Fibroblast of lung (primary cell): ENCODE measurements at regions not wholly inside any gene's neighbourhood (a gene's known extent, or its start where the extent isn't known, plus 50 kb on each side); places are given as distances from the start of the nearest gene placed in this dataset.

Experiments
- DNase-seq, 2 donors: peaks; one replicate each; pipeline versions ENCODE4 v3.0.0 to v3.0.0-alpha.2; 2010; ENCODE audit warnings: low read depth in 2 of 2
- H2AFZ ChIP-seq: 2 replicates; pipeline ENCODE4 v1.5.1; 2012; ENCODE audit warnings: low read length, control low read depth, inconsistent platforms
- H3K27ac ChIP-seq: 2 replicates; pipeline ENCODE4 v1.5.1; 2011; ENCODE audit warnings: low read length, control low read depth; ENCODE audit not compliant: insufficient read depth
- H3K27me3 ChIP-seq: 2 replicates; pipeline ENCODE4 v1.5.1; 2011; ENCODE audit warnings: mild to moderate bottlenecking, low read length; ENCODE audit not compliant: control insufficient read depth, insufficient read depth
- H3K36me3 ChIP-seq: 2 replicates; pipeline ENCODE4 v1.5.1; 2011; ENCODE audit warnings: low read length; ENCODE audit not compliant: control insufficient read depth, insufficient read depth
- H3K4me1 ChIP-seq: 2 replicates; pipeline ENCODE4 v1.5.1; 2011; ENCODE audit warnings: low read length; ENCODE audit not compliant: control insufficient read depth, insufficient read depth; ENCODE audit errors: extremely low read depth
- H3K4me2 ChIP-seq: 2 replicates; pipeline ENCODE4 v1.5.1; 2011; ENCODE audit warnings: low read length, control low read depth; ENCODE audit not compliant: insufficient read depth; ENCODE audit errors: extremely low read depth
- H3K4me3 ChIP-seq, 4 experiments: fragments of 200-600 bp in 1 of 4; sonication (generic) in 1 of 4; replicated peaks in 1 of 4; 2 replicates each; pipeline ENCODE4 v1.5.1; 2011 to 2016; ENCODE audit warnings: low read length in 4 of 4, low read depth in 3 of 4, mild to moderate bottlenecking in 3 of 4, control low read depth in 2 of 4, inconsistent platforms in 1 of 4, mixed read lengths in 1 of 4; ENCODE audit not compliant: insufficient read depth in 1 of 4; ENCODE audit errors: control extremely low read depth in 1 of 4
- H3K79me2 ChIP-seq: 2 replicates; pipeline ENCODE4 v1.5.1; 2012; ENCODE audit warnings: mild to moderate bottlenecking, low read length, inconsistent platforms; ENCODE audit not compliant: control insufficient read depth, insufficient read depth
- H3K9ac ChIP-seq: 2 replicates; pipeline ENCODE4 v1.5.1; 2011; ENCODE audit warnings: mild to moderate bottlenecking, low read length, control low read depth; ENCODE audit not compliant: insufficient read depth
- H3K9me3 ChIP-seq: 2 replicates; pipeline ENCODE4 v1.5.1; 2012; ENCODE audit warnings: low read depth, low read length; ENCODE audit not compliant: control insufficient read depth, insufficient read depth
- H4K20me1 ChIP-seq: 2 replicates; pipeline ENCODE4 v1.5.1; 2011; ENCODE audit warnings: low read length; ENCODE audit not compliant: control insufficient read depth, insufficient read depth; ENCODE audit errors: extremely low read depth
- CTCF ChIP-seq, 2 donors: IDR thresholded peaks in 1 of 2; conservative IDR thresholded peaks in 1 of 2; 1 replicate in 1 of 2; 2 replicates in 1 of 2; pipeline ENCODE4 v1.5.1; 2011 to 2012; ENCODE audit warnings: low read length in 2 of 2, control low read depth in 1 of 2, inconsistent platforms in 1 of 2, low read depth in 1 of 2, mild to moderate bottlenecking in 1 of 2
- EZH2 ChIP-seq: IDR thresholded peaks from 2 replicates; pipeline ENCODE4 v1.5.1; 2012; ENCODE audit warnings: low read length, control low read depth, mild to moderate bottlenecking; ENCODE audit errors: missing control alignments

DNA sequence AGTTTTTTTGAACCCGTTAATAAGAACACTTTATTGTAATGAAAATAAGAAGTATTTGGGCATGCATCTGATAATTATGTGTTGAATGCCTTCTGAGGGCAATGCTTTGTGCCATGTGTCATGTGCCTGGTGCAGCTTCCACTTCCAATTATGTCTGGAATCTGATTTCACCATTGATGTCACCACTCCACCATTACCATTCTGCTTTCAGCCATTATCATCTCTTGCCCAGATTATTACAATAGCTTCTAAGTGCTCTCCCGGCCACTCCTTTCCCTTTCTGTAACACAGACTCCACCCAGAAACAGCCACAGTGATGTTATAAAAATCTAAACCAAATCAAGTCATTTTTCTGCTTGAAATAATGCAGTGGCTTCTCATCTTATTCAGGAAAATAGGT, 171.7 kb downstream of the C9orf152 start:
- Histone ChIP-seq H3K27ac (no peak overlapping the region), H3K9ac (no peak overlapping the region), H3K27me3 (no peaks in the 10 kb centered on the region), H3K9me3 (no peaks in the 10 kb centered on the region), H3K79me2 (no peaks in the 10 kb centered on the region), H3K4me1 (peaks cover 18% of the 10 kb centered on the region), H4K20me1 (no peaks in the 10 kb centered on the region), H3K36me3 (no peaks in the 10 kb centered on the region), H3K4me3 (no peak overlapping the region), H2AFZ (no peak overlapping the region), H3K4me2 (no peak overlapping the region)
- TF ChIP-seq EZH2 (no peak), CTCF (conservative IDR thresholded peaks at IDR 0.05 in 1 of 2, IDR thresholded peaks at IDR 0.05 in 1 of 2; ENCODE audit: low read depth in 1 of 2, low read length in 2 of 2) (no peak)
- no peak for DNase-seq

DNA sequence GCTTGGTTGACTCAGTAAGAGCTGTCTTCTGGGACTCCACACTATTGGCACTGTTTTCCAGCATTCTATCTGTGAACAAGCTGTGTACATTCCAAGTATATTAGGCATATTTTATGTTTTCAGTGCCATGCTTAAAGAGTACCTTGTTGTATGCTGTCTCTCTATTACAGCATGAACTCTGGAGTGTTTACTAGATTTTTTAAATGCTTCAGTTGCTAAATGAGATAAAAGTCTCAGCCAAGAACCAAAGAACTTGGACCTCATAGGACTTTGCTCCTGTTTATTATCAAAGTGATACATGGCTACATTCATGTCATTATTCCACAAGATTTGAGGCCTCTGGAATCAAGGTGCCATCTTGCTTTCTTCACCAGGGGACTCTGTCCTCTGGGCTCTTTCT, 167.2 kb downstream of the C9orf152 start:
- no peak overlapping the region for H3K4me2 ChIP-seq
- DNase-seq: peak; percentile 61 to 85
- H3K27me3 ChIP-seq: no peaks in the 10 kb centered on the region
- no peak overlapping the region for H3K4me3 ChIP-seq
- H4K20me1 ChIP-seq: no peaks in the 10 kb centered on the region
- H3K36me3 ChIP-seq: no peaks in the 10 kb centered on the region
- no peak overlapping the region for H2AFZ ChIP-seq
- H3K4me1 ChIP-seq: peaks cover 3% of the 10 kb centered on the region
- H3K27ac ChIP-seq: no peak overlapping the region
- no peaks in the 10 kb centered on the region for H3K79me2 ChIP-seq
- H3K9me3 ChIP-seq: no peaks in the 10 kb centered on the region
- no peak overlapping the region for H3K9ac ChIP-seq
- TF ChIP-seq CTCF (conservative IDR thresholded peaks at IDR 0.05 in 1 of 2, IDR thresholded peaks at IDR 0.05 in 1 of 2; ENCODE audit: low read depth in 1 of 2, low read length in 2 of 2) (no peak), EZH2 (no peak)

DNA sequence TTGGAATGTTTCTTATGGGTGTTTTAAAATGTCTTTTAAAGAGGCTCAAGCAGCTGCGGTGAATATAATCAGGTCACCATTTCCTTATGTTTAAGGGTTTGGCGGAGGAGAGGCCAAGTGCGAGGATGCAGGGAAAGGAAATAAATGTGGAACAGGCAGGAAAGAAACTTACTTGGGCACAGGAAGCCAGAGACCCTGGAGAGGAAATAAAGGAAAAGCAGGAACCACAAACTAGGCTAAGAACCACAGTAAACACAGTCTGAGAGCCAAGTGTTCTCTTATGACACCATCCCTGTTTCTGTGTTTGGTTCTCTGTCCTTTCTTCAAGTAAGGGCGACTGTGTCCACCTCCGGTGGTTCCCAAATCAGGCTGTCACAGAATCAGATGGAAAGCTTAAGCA, 166.5 kb downstream of the C9orf152 start:
- no peaks in the 10 kb centered on the region for H3K36me3 ChIP-seq
- no peaks in the 10 kb centered on the region for H3K27me3 ChIP-seq
- H3K4me3 ChIP-seq: no peak overlapping the region
- DNase-seq: no peak
- H3K9me3 ChIP-seq: no peaks in the 10 kb centered on the region
- no peak overlapping the region for H3K27ac ChIP-seq
- no peak overlapping the region for H3K9ac ChIP-seq
- H3K79me2 ChIP-seq: no peaks in the 10 kb centered on the region
- H3K4me1 ChIP-seq: peaks cover 3% of the 10 kb centered on the region
- H4K20me1 ChIP-seq: no peaks in the 10 kb centered on the region
- TF ChIP-seq EZH2: no peak
- no peak for TF ChIP-seq CTCF (conservative IDR thresholded peaks at IDR 0.05 in 1 of 2, IDR thresholded peaks at IDR 0.05 in 1 of 2; ENCODE audit: low read depth in 1 of 2, low read length in 2 of 2)
- no peak overlapping the region for H2AFZ ChIP-seq
- H3K4me2 ChIP-seq: no peak overlapping the region
